ENCODE measurements at regions not wholly inside any gene's neighbourhood (a gene's known extent, or its start where the extent isn't known, plus 50 kb on each side); places are given as distances from the start of the nearest gene placed in this dataset.
"Not testable (repeated sequence)": the region's sequence is repeated elsewhere in the genome, so short reads cannot be mapped to it uniquely, and the experiment has no call there.

DNA sequence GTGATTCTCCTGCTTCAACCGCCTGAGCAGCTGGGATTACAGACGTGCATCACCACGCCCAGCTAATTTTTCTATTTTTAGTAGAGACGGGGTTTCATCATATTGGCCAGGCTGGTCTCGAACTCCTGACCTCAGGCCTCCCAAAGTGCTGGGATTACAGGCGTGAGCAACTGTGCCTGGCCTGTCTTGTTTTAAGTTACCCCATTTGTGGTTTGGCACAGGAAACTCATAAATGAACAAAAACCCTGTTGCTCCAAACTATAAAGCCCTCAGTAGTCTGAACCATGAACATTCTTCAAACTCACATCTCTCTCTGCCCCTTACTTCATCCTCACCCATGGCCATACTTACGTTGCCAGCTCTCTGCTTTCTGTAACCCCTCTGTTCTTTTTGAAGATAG, 61.7 kb downstream of the RHOU start:
- TF ChIP-seq CTCF (IDR thresholded peaks at IDR 0.05; ENCODE audit: low read depth, low read length, missing input control); TAF1 (conservative IDR thresholded peaks at IDR 0.05); GABPA (IDR thresholded peaks at IDR 0.05 in 1 of 2, conservative IDR thresholded peaks at IDR 0.05 in 1 of 2); RAD21 (IDR thresholded peaks at IDR 0.05); HNF4G (IDR thresholded peaks at IDR 0.05); YY1 (IDR thresholded peaks at IDR 0.05); MAX (IDR thresholded peaks at IDR 0.05); HNF4A (conservative IDR thresholded peaks at IDR 0.05); SP1 (IDR thresholded peaks at IDR 0.05); JUND (IDR thresholded peaks at IDR 0.05): not testable (repeated sequence)
- TF ChIP-seq, protein P1, sequence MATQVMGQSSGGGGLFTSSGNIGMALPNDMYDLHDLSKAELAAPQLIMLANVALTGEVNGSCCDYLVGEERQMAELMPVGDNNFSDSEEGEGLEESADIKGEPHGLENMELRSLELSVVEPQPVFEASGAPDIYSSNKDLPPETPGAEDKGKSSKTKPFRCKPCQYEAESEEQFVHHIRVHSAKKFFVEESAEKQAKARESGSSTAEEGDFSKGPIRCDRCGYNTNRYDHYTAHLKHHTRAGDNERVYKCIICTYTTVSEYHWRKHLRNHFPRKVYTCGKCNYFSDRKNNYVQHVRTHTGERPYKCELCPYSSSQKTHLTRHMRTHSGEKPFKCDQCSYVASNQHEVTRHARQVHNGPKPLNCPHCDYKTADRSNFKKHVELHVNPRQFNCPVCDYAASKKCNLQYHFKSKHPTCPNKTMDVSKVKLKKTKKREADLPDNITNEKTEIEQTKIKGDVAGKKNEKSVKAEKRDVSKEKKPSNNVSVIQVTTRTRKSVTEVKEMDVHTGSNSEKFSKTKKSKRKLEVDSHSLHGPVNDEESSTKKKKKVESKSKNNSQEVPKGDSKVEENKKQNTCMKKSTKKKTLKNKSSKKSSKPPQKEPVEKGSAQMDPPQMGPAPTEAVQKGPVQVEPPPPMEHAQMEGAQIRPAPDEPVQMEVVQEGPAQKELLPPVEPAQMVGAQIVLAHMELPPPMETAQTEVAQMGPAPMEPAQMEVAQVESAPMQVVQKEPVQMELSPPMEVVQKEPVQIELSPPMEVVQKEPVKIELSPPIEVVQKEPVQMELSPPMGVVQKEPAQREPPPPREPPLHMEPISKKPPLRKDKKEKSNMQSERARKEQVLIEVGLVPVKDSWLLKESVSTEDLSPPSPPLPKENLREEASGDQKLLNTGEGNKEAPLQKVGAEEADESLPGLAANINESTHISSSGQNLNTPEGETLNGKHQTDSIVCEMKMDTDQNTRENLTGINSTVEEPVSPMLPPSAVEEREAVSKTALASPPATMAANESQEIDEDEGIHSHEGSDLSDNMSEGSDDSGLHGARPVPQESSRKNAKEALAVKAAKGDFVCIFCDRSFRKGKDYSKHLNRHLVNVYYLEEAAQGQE (IDR thresholded peaks at IDR 0.05) = not testable (repeated sequence)
- TF ChIP-seq, protein P2, sequence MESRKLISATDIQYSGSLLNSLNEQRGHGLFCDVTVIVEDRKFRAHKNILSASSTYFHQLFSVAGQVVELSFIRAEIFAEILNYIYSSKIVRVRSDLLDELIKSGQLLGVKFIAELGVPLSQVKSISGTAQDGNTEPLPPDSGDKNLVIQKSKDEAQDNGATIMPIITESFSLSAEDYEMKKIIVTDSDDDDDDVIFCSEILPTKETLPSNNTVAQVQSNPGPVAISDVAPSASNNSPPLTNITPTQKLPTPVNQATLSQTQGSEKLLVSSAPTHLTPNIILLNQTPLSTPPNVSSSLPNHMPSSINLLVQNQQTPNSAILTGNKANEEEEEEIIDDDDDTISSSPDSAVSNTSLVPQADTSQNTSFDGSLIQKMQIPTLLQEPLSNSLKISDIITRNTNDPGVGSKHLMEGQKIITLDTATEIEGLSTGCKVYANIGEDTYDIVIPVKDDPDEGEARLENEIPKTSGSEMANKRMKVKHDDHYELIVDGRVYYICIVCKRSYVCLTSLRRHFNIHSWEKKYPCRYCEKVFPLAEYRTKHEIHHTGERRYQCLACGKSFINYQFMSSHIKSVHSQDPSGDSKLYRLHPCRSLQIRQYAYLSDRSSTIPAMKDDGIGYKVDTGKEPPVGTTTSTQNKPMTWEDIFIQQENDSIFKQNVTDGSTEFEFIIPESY (IDR thresholded peaks at IDR 0.05) = not testable (repeated sequence)

Measured in liver (tissue), 3 donors.